K562 (cell line): ENCODE measurements at regions not wholly inside any gene's neighbourhood (a gene's known extent, or its start where the extent isn't known, plus 50 kb on each side); places are given as distances from the start of the nearest gene placed in this dataset.

ENCODE experiments used
- CTBP1 ChIP-seq: fragments of 450-650 bp; IDR thresholded peaks from 2 replicates; pipeline ENCODE4 v1.6.1; 2016; ENCODE audit warnings: borderline replicate concordance
- EHMT2 ChIP-seq: fragments of 450-650 bp; IDR thresholded peaks from 2 replicates; pipeline ENCODE4 v1.6.1; 2018; ENCODE audit warnings: antibody characterized with exemption
- ETS2 ChIP-seq: IDR thresholded peaks from 2 replicates; pipeline ENCODE4 v1.6.1; 2016; ENCODE audit warnings: borderline replicate concordance, missing genetic modification characterization, mild to moderate bottlenecking, moderate library complexity, missing compliant biosample characterization; ENCODE audit not compliant: poor library complexity, severe bottlenecking
- HES1 ChIP-seq: fragments of 450-650 bp; IDR thresholded peaks from 2 replicates; pipeline ENCODE4 v1.6.1; 2016; ENCODE audit warnings: low read depth, mild to moderate bottlenecking, moderate library complexity
- MEF2A ChIP-seq: IDR thresholded peaks from 2 replicates; pipeline ENCODE4 v1.6.1; 2011; ENCODE audit warnings: low read depth, mild to moderate bottlenecking, low read length, moderate library complexity; ENCODE audit not compliant: control insufficient read depth
- PURB ChIP-seq: sonication (generic); formaldehyde crosslinking; IDR thresholded peaks from 2 replicates; pipeline ENCODE4 v1.9.0; 2021; ENCODE audit warnings: low read depth, mild to moderate bottlenecking, missing genetic modification reagents
- REST ChIP-seq, 2 experiments: fragments of 450-650 bp; formaldehyde crosslinking in 1 of 2; IDR thresholded peaks; 2 replicates each; pipeline versions ENCODE4 v1.4.0 to v1.6.1; 2014 to 2020; ENCODE audit warnings: mild to moderate bottlenecking in 2 of 2, borderline replicate concordance in 1 of 2, low read depth in 1 of 2
- THAP12 ChIP-seq: fragments of 250-450 bp; sonication (Bioruptor Pico); IDR thresholded peaks from 2 replicates; pipeline ENCODE4 v1.9.0; 2021; ENCODE audit warnings: mild to moderate bottlenecking, inconsistent platforms
- ZNF609 ChIP-seq: sonication (generic); formaldehyde crosslinking; IDR thresholded peaks from 2 replicates; pipeline ENCODE4 v1.8.1; 2023; ENCODE audit warnings: missing genetic modification reagents, mild to moderate bottlenecking, borderline replicate concordance

DNA sequence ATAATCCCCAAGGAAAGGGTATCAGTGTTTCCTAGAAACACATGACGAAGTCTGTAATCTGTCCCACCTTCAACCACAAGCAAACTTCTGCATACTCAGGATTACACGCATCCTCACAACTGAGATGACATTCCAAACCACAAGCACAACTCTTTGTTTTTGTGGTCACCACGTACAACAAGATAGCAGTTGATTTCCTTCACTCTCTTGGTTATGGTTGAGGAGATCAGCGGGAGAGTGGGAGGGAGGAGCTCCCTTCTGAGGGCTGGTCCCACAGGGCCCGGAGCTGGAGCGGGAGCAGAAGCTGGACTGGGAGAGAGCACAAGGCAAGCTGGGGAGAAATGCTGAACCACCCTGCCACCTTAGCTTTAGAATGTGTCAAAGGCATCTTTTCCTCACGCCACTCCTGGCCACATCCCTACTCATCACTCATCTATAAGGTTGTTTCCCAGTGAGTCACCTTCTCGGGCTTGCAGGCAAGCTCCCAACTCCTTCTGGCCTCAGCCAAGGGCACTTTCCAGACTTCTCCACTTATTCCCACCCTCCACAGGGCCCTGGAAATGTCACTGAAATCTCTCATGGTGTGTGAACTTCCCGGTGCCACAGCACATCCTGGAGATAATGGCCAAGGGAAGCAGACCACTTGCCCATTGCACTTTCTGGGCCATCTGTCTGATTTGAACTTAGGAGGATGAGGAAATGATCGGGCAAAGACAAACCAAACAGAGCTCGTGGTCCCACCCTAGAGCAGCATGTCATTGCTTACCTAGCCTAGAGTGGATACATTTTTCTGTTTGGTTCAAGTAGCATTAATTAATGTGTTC lies 98.9 kb upstream of the LGALSL start (continued):
- TF ChIP-seq CTBP1, result peak; percentile 90; the same call in 1 of the 2 replicates
- no peak for TF ChIP-seq ETS2 (tag)
- no peak for TF ChIP-seq PURB (CRISPR knock-in tag)
- TF ChIP-seq EHMT2, result no peak
- TF ChIP-seq HES1, result peak; percentile 97
- TF ChIP-seq ZNF609, result peak; percentile 99
- TF ChIP-seq REST (IDR thresholded peaks at IDR 0.05; ENCODE audit: borderline replicate concordance), result no peak
- TF ChIP-seq REST (CRISPR knock-in tag; IDR thresholded peaks at IDR 0.05; ENCODE audit: low read depth), result no peak
- peak; percentile 58; the same call in 1 of the 2 replicates for TF ChIP-seq MEF2A
- TF ChIP-seq THAP12 (CRISPR knock-in tag), result no peak
